Astrocyte (in vitro differentiated cells and primary cell): ENCODE measurements at regions not wholly inside any gene's neighbourhood (a gene's known extent, or its start where the extent isn't known, plus 50 kb on each side); places are given as distances from the start of the nearest gene placed in this dataset.

Source experiments
- DNase-seq: peaks from one replicate; pipeline ENCODE4 v3.0.0-alpha.2; 2010; ENCODE audit warnings: low read depth
- FAIRE-seq: peaks from 2 replicates; lab custom pipeline; 2011; peaks lifted over from hg19 to GRCh38; lab: Jason Lieb, UNC
- H2AFZ ChIP-seq: 2 replicates; pipeline ENCODE4 v1.6.0; 2012; ENCODE audit warnings: low read depth, low read length, inconsistent platforms
- H3K27ac ChIP-seq: 2 replicates; pipeline ENCODE4 v1.5.1; 2011; ENCODE audit warnings: low read depth, low read length, inconsistent platforms
- H3K27me3 ChIP-seq: 2 replicates; pipeline ENCODE4 v1.6.0; 2011; ENCODE audit warnings: low read length, inconsistent platforms; ENCODE audit not compliant: insufficient read depth
- H3K36me3 ChIP-seq: 2 replicates; pipeline ENCODE4 v1.5.1; 2011; ENCODE audit warnings: low read length, inconsistent platforms; ENCODE audit not compliant: insufficient read depth
- H3K4me1 ChIP-seq: 2 replicates; pipeline ENCODE4 v1.5.1; 2011; ENCODE audit warnings: low read length, inconsistent platforms; ENCODE audit not compliant: insufficient read depth
- H3K4me2 ChIP-seq: 2 replicates; pipeline ENCODE4 v1.6.0; 2012; ENCODE audit warnings: low read length, inconsistent platforms
- H3K4me3 ChIP-seq: 2 replicates; pipeline ENCODE4 v1.5.1; 2011; ENCODE audit warnings: low read depth, mild to moderate bottlenecking, low read length, inconsistent platforms; ENCODE audit not compliant: insufficient read depth
- H3K79me2 ChIP-seq: 2 replicates; pipeline ENCODE4 v1.6.0; 2012; ENCODE audit warnings: mild to moderate bottlenecking, low read length, inconsistent platforms; ENCODE audit not compliant: insufficient read depth
- H3K9ac ChIP-seq: 2 replicates; pipeline ENCODE4 v1.6.0; 2012; ENCODE audit warnings: mild to moderate bottlenecking, low read length, inconsistent platforms
- H3K9me3 ChIP-seq: 2 replicates; pipeline ENCODE4 v1.5.1; 2012; ENCODE audit warnings: low read depth, mild to moderate bottlenecking, low read length, inconsistent platforms; ENCODE audit not compliant: insufficient read depth
- H4K20me1 ChIP-seq: 2 replicates; pipeline ENCODE4 v1.6.0; 2012; ENCODE audit warnings: low read length, inconsistent platforms; ENCODE audit not compliant: insufficient read depth
- H3K27ac Mint-ChIP-seq: one replicate; pipeline ENCODE4 v1.8.0; 2021; ENCODE audit warnings: mild to moderate bottlenecking, mixed read lengths; ENCODE audit not compliant: unreplicated experiment
- H3K27me3 Mint-ChIP-seq: one replicate; pipeline ENCODE4 v1.8.0; 2021; ENCODE audit warnings: low read depth, mixed read lengths; ENCODE audit not compliant: unreplicated experiment
- H3K36me3 Mint-ChIP-seq: one replicate; pipeline ENCODE4 v1.8.0; 2021; ENCODE audit warnings: low read depth, mixed read lengths; ENCODE audit not compliant: unreplicated experiment
- H3K4me1 Mint-ChIP-seq: one replicate; pipeline ENCODE4 v1.8.0; 2021; ENCODE audit warnings: low read depth, mixed read lengths; ENCODE audit not compliant: unreplicated experiment
- H3K4me3 Mint-ChIP-seq: one replicate; pipeline ENCODE4 v1.8.0; 2021; ENCODE audit warnings: mild to moderate bottlenecking, moderate library complexity, mixed read lengths; ENCODE audit not compliant: unreplicated experiment
- H3K9me3 Mint-ChIP-seq: one replicate; pipeline ENCODE4 v1.8.0; 2021; ENCODE audit warnings: mild to moderate bottlenecking, mixed read lengths; ENCODE audit not compliant: unreplicated experiment
- CTCF ChIP-seq: IDR thresholded peaks from 2 replicates; pipeline ENCODE4 v1.5.1; 2011; ENCODE audit warnings: low read depth, mild to moderate bottlenecking, inconsistent platforms, low read length, moderate library complexity; ENCODE audit not compliant: insufficient read depth
- EZH2 ChIP-seq: IDR thresholded peaks from 2 replicates; pipeline ENCODE4 v1.6.1; 2012; ENCODE audit warnings: mild to moderate bottlenecking, low read length, inconsistent platforms; ENCODE audit not compliant: insufficient read depth

- Histone ChIP-seq H4K20me1 (no peaks in the 10 kb centered on the region), H3K9me3 (no peaks in the 10 kb centered on the region), H3K27me3 (no peaks in the 10 kb centered on the region), H2AFZ (no peak overlapping the region), H3K4me1 (peaks cover 71% of the 10 kb centered on the region), H3K4me3 (no peak overlapping the region), H3K79me2 (peaks cover 26% of the 10 kb centered on the region), H3K9ac (peak overlapping the region; percentile 58), H3K36me3 (peaks cover 5% of the 10 kb centered on the region), H3K4me2 (peak overlapping the region; percentile 62), H3K27ac (peak overlapping the region; percentile 85)
- peaks cover 3% of the 10 kb centered on the region for H3K9me3 Mint-ChIP-seq
- TF ChIP-seq CTCF (no peak), EZH2 (no peak)
- no peak overlapping the region for H3K4me3 Mint-ChIP-seq
- H3K36me3 Mint-ChIP-seq: peaks cover 13% of the 10 kb centered on the region
- peaks cover 46% of the 10 kb centered on the region for H3K4me1 Mint-ChIP-seq
- H3K27me3 Mint-ChIP-seq: no peaks in the 10 kb centered on the region
- peak overlapping the region; percentile 93 for H3K27ac Mint-ChIP-seq
- FAIRE-seq (peak; percentile 97), DNase-seq (peak; percentile 100)
Measured at GRCh38 chr15:96273317-96274086, 57.0 kb upstream of the NR2F2 start.

GRCh38 chr15:96274087-96274440, 56.4 kb upstream of the NR2F2 start:
- peak overlapping the region; percentile 93 for H3K27ac Mint-ChIP-seq
- H3K4me1 ChIP-seq: peaks cover 66% of the 10 kb centered on the region
- H2AFZ ChIP-seq: no peak overlapping the region
- H3K9me3 ChIP-seq: no peaks in the 10 kb centered on the region
- peaks cover 26% of the 10 kb centered on the region for H3K79me2 ChIP-seq
- no peaks in the 10 kb centered on the region for H3K27me3 ChIP-seq
- H3K27me3 Mint-ChIP-seq: no peaks in the 10 kb centered on the region
- FAIRE-seq (no peak), DNase-seq (no peak)
- peak overlapping the region; percentile 62 for H3K4me2 ChIP-seq
- no peak overlapping the region for H3K4me3 Mint-ChIP-seq
- TF ChIP-seq CTCF (no peak), EZH2 (no peak)
- peaks cover 12% of the 10 kb centered on the region for H3K36me3 Mint-ChIP-seq
- H3K4me3 ChIP-seq: no peak overlapping the region
- H3K9ac ChIP-seq: peak overlapping the region; percentile 58
- peaks cover 3% of the 10 kb centered on the region for H3K9me3 Mint-ChIP-seq
- peak overlapping the region; percentile 85 for H3K27ac ChIP-seq
- H3K4me1 Mint-ChIP-seq: peaks cover 41% of the 10 kb centered on the region
- H3K36me3 ChIP-seq: peaks cover 5% of the 10 kb centered on the region
- H4K20me1 ChIP-seq: no peaks in the 10 kb centered on the region

GRCh38 chr15:96274698-96275097, 55.8 kb upstream of the NR2F2 start:
- peaks cover 3% of the 10 kb centered on the region for H3K9me3 Mint-ChIP-seq
- no peaks in the 10 kb centered on the region for H3K27me3 ChIP-seq
- TF ChIP-seq EZH2: no peak
- TF ChIP-seq CTCF: no peak
- DNase-seq (peak; percentile 31), FAIRE-seq (peak; percentile 77)
- peaks cover 59% of the 10 kb centered on the region for H3K4me1 ChIP-seq
- H3K27ac ChIP-seq: peak overlapping the region; percentile 85
- peak overlapping the region; percentile 42 for H3K27ac Mint-ChIP-seq
- H2AFZ ChIP-seq: no peak overlapping the region
- H3K4me3 Mint-ChIP-seq: no peak overlapping the region
- no peaks in the 10 kb centered on the region for H3K9me3 ChIP-seq
- peak overlapping the region; percentile 49 for H3K4me2 ChIP-seq
- peaks cover 36% of the 10 kb centered on the region for H3K4me1 Mint-ChIP-seq
- H3K79me2 ChIP-seq: peaks cover 26% of the 10 kb centered on the region
- H3K36me3 ChIP-seq: peaks cover 8% of the 10 kb centered on the region
- H3K27me3 Mint-ChIP-seq: no peaks in the 10 kb centered on the region
- H3K36me3 Mint-ChIP-seq: peaks cover 13% of the 10 kb centered on the region
- peak overlapping the region; percentile 50 for H3K9ac ChIP-seq
- no peaks in the 10 kb centered on the region for H4K20me1 ChIP-seq
- no peak overlapping the region for H3K4me3 ChIP-seq
